Hepatocyte (in vitro differentiated cells): ENCODE measurements at regions not wholly inside any gene's neighbourhood (a gene's known extent, or its start where the extent isn't known, plus 50 kb on each side); places are given as distances from the start of the nearest gene placed in this dataset.
A peak's percentile ranks its signal among the peaks of the same experiment; 100 is the strongest.
"Not testable (repeated sequence)": the region's sequence is repeated elsewhere in the genome, so short reads cannot be mapped to it uniquely, and the experiment has no call there.

Experiments used
- DNase-seq: peaks from one replicate; pipeline ENCODE4 v3.0.0-alpha.2; 2016; ENCODE audit warnings: low spot score
- H2AFZ ChIP-seq: fragments of 200-600 bp; sonication (generic); 2 replicates; pipeline ENCODE4 v1.6.0; 2016; ENCODE audit warnings: antibody characterized with exemption, mild to moderate bottlenecking
- H3K27ac ChIP-seq: fragments of 200-600 bp; sonication (generic); 2 replicates; pipeline ENCODE4 v1.5.1; 2016; ENCODE audit warnings: mild to moderate bottlenecking
- H3K27me3 ChIP-seq: fragments of 200-600 bp; sonication (generic); 2 replicates; pipeline ENCODE4 v1.6.1; 2016
- H3K36me3 ChIP-seq: fragments of 200-600 bp; sonication (generic); replicated peaks from 2 replicates; pipeline ENCODE4 v1.5.1; 2016; ENCODE audit warnings: low read depth; ENCODE audit not compliant: insufficient read depth
- H3K4me1 ChIP-seq: fragments of 200-600 bp; sonication (generic); 2 replicates; pipeline ENCODE4 v1.5.1; 2016; ENCODE audit warnings: mild to moderate bottlenecking, moderate library complexity; ENCODE audit not compliant: insufficient read depth
- H3K4me2 ChIP-seq: fragments of 200-600 bp; sonication (generic); 2 replicates; pipeline ENCODE4 v1.6.0; 2016
- H3K4me3 ChIP-seq: fragments of 200-600 bp; sonication (generic); 2 replicates; pipeline ENCODE4 v1.5.1; 2016; ENCODE audit warnings: mild to moderate bottlenecking
- H3K79me2 ChIP-seq: fragments of 200-600 bp; sonication (generic); 2 replicates; pipeline ENCODE4 v1.6.0; 2017; ENCODE audit warnings: mild to moderate bottlenecking
- H3K9me2 ChIP-seq: fragments of 200-600 bp; sonication (generic); replicated peaks from 2 replicates; pipeline ENCODE4 v1.6.0; 2017; ENCODE audit warnings: mild to moderate bottlenecking; ENCODE audit not compliant: insufficient read depth
- H3K9me3 ChIP-seq: fragments of 200-600 bp; sonication (generic); 2 replicates; pipeline ENCODE4 v1.5.1; 2016; ENCODE audit warnings: low read depth, mild to moderate bottlenecking
- H4K20me1 ChIP-seq: fragments of 200-600 bp; sonication (generic); 2 replicates; pipeline ENCODE4 v1.6.0; 2016; ENCODE audit warnings: mild to moderate bottlenecking; ENCODE audit not compliant: insufficient read depth, poor library complexity, severe bottlenecking
- EZH2 ChIP-seq: fragments of 200-600 bp; sonication (generic); IDR thresholded peaks from 2 replicates; pipeline ENCODE4 v1.6.1; 2016; ENCODE audit warnings: antibody characterized with exemption, mild to moderate bottlenecking, borderline replicate concordance
- EZH2phosphoT487 ChIP-seq: fragments of 200-600 bp; sonication (generic); IDR thresholded peaks from one replicate; pipeline ENCODE4 v1.6.1; 2018; ENCODE audit warnings: antibody characterized with exemption, mild to moderate bottlenecking, low read depth, moderate library complexity; ENCODE audit not compliant: unreplicated experiment, severe bottlenecking
- WGBS: methylation state at CpG from one replicate; pipeline ENCODE4 v1.1.6; 2016; ENCODE audit warnings: low lambda C conversion rate; ENCODE audit errors: missing lambda C conversion rate; 5-methylcytosine and 5-hydroxymethylcytosine counted together
- TF ChIP-seq, protein P1 (sequence below): fragments of 200-600 bp; sonication (generic); IDR thresholded peaks from 2 replicates; pipeline ENCODE4 v1.5.1; 2016; ENCODE audit warnings: antibody characterized with exemption, mild to moderate bottlenecking; ENCODE audit not compliant: poor library complexity

GRCh38 chr15:20369500-20369899, 172.1 kb downstream of the GOLGA6L6 start:
- Histone ChIP-seq H2AFZ (no peak overlapping the region), H3K9me2 (no peaks in the 10 kb centered on the region), H3K4me2 (no peak overlapping the region), H4K20me1 (no peaks in the 10 kb centered on the region), H3K4me1 (no peaks in the 10 kb centered on the region), H3K79me2 (no peaks in the 10 kb centered on the region), H3K27ac (no peak overlapping the region), H3K4me3 (no peak overlapping the region), H3K36me3 (no peaks in the 10 kb centered on the region), H3K27me3 (no peaks in the 10 kb centered on the region), H3K9me3 (peaks cover 44% of the 10 kb centered on the region)
- WGBS: 67% methylated on average over 3 of the region's 3 CpGs
- TF ChIP-seq, protein P1, sequence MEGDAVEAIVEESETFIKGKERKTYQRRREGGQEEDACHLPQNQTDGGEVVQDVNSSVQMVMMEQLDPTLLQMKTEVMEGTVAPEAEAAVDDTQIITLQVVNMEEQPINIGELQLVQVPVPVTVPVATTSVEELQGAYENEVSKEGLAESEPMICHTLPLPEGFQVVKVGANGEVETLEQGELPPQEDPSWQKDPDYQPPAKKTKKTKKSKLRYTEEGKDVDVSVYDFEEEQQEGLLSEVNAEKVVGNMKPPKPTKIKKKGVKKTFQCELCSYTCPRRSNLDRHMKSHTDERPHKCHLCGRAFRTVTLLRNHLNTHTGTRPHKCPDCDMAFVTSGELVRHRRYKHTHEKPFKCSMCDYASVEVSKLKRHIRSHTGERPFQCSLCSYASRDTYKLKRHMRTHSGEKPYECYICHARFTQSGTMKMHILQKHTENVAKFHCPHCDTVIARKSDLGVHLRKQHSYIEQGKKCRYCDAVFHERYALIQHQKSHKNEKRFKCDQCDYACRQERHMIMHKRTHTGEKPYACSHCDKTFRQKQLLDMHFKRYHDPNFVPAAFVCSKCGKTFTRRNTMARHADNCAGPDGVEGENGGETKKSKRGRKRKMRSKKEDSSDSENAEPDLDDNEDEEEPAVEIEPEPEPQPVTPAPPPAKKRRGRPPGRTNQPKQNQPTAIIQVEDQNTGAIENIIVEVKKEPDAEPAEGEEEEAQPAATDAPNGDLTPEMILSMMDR: no peak
- TF ChIP-seq EZH2 (no peak), EZH2phosphoT487 (no peak)
- DNase-seq: no peak

GRCh38 chr15:20368974-20369373, 172.6 kb downstream of the GOLGA6L6 start:
- no peaks in the 10 kb centered on the region for H3K9me2 ChIP-seq
- no peaks in the 10 kb centered on the region for H3K79me2 ChIP-seq
- H3K4me1 ChIP-seq: no peaks in the 10 kb centered on the region
- no peaks in the 10 kb centered on the region for H3K27me3 ChIP-seq
- no peak overlapping the region for H3K27ac ChIP-seq
- 25% methylated on average over 1 of the region's 1 CpG for WGBS
- no peak for DNase-seq
- H4K20me1 ChIP-seq: no peaks in the 10 kb centered on the region
- H3K9me3 ChIP-seq: peaks cover 44% of the 10 kb centered on the region
- TF ChIP-seq, protein P1: no peak
- TF ChIP-seq EZH2phosphoT487 (no peak), EZH2 (no peak)
- H3K36me3 ChIP-seq: no peaks in the 10 kb centered on the region
- no peak overlapping the region for H3K4me3 ChIP-seq
- H3K4me2 ChIP-seq: no peak overlapping the region
- H2AFZ ChIP-seq: no peak overlapping the region

DNA sequence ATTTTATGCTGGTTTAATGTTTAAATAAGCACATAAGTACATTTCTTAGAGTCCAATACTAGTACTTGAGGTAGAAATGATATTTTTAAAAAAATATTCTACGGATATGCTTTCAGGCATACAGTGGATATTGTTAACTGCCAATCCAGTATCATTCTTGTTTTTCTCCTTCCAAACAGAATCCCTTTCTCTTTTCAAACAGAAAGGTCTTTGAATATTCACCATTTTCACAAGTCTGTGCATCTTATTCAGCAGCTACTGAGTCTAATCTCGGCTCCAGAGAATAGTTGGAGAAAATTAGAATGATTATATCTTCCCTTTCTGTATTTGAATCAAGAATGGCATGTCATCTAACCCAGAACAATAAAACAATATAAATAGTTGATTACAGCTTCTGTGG, 174.5 kb downstream of the GOLGA6L6 start:
- TF ChIP-seq EZH2phosphoT487: no peak
- H3K9me2 ChIP-seq: no peaks in the 10 kb centered on the region
- no peaks in the 10 kb centered on the region for H4K20me1 ChIP-seq
- H2AFZ ChIP-seq: no peak overlapping the region
- no peaks in the 10 kb centered on the region for H3K79me2 ChIP-seq
- 49% methylated on average over 2 of the region's 2 CpGs for WGBS
- no peaks in the 10 kb centered on the region for H3K36me3 ChIP-seq
- peaks cover 34% of the 10 kb centered on the region for H3K9me3 ChIP-seq
- no peak overlapping the region for H3K27ac ChIP-seq
- no peak for DNase-seq
- no peaks in the 10 kb centered on the region for H3K27me3 ChIP-seq
- no peaks in the 10 kb centered on the region for H3K4me1 ChIP-seq
- no peak overlapping the region for H3K4me3 ChIP-seq
- no peak overlapping the region for H3K4me2 ChIP-seq

GRCh38 chr15:20363591-20363990, 178.0 kb downstream of the GOLGA6L6 start:
- not testable (repeated sequence) for H3K27me3 ChIP-seq, H3K4me3 ChIP-seq, H2AFZ ChIP-seq, H4K20me1 ChIP-seq, H3K4me2 ChIP-seq, H3K79me2 ChIP-seq, H3K9me2 ChIP-seq, H3K36me3 ChIP-seq, H3K4me1 ChIP-seq, H3K27ac ChIP-seq
- peaks cover 41% of the 10 kb centered on the region for H3K9me3 ChIP-seq
- 55% methylated on average over 5 of the region's 5 CpGs for WGBS
- DNase-seq: peak; percentile 4

- DNase-seq: peak; percentile 6
- Histone ChIP-seq H3K9me2 (no peaks in the 10 kb centered on the region), H3K4me2 (no peak overlapping the region), H3K4me1 (no peaks in the 10 kb centered on the region), H2AFZ (no peak overlapping the region), H3K27me3 (no peaks in the 10 kb centered on the region), H4K20me1 (no peaks in the 10 kb centered on the region), H3K79me2 (no peaks in the 10 kb centered on the region), H3K27ac (no peak overlapping the region), H3K4me3 (no peak overlapping the region), H3K9me3 (peaks cover 27% of the 10 kb centered on the region), H3K36me3 (no peaks in the 10 kb centered on the region)
- TF ChIP-seq, protein P1: no peak
- TF ChIP-seq EZH2 (no peak), EZH2phosphoT487 (no peak)
These were observed 180.5 kb downstream of the GOLGA6L6 start for GRCh38 chr15:20361091-20361490.
